ENCODE measurements at regions not wholly inside any gene's neighbourhood (a gene's known extent, or its start where the extent isn't known, plus 50 kb on each side); places are given as distances from the start of the nearest gene placed in this dataset.

- TF ChIP-seq, protein P1, sequence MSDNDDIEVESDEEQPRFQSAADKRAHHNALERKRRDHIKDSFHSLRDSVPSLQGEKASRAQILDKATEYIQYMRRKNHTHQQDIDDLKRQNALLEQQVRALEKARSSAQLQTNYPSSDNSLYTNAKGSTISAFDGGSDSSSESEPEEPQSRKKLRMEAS (IDR thresholded peaks at IDR 0.05; ENCODE audit: low read depth, low read length) = no peak
- TF ChIP-seq CTCF (IDR thresholded peaks at IDR 0.05; ENCODE audit: low read depth, low read length) = no peak
Measured at GRCh38 chr10:6782378-6782777, 202.3 kb upstream of the PRKCQ start.

Measured in NB4 (cell line).